ENCODE measurements at regions not wholly inside any gene's neighbourhood (a gene's known extent, or its start where the extent isn't known, plus 50 kb on each side); places are given as distances from the start of the nearest gene placed in this dataset.
"Not testable (repeated sequence)": the region's sequence is repeated elsewhere in the genome, so short reads cannot be mapped to it uniquely, and the experiment has no call there.

DNA sequence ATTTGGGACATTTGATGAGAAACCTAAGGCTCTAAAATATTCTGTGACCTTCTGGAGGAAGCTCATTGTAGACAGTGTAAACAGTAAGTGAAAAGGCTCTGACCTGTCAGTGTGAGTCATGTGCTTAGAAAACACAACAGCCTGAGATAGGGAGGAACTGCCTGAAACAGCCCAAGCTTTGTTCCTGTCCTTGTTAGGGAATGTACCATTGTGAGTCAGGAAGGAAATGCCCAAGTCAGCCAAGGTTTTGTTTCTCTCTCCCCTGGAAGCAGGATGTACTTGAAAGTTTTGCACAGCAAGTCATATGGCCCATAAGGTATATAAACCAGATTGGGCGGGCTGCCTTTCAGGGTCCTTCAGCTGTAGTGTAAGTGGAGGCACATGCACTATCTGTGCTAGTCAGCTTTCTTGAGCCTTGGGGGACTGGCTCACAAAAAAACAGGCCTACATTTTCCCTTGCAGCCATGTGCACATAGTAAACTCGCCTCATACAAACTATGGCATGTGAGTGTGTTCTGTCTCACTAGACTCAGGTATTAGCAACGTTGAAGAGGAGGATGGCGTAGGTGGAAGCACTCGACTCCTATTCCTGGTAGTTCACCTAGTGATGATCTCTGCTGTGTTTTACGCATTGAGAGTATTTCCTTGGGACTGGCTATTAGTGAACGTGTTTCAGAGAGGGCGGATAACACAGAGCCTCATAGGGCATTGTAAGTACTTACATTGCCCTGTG, 141.2 kb upstream of the KLHL1 start:
- Histone ChIP-seq H3K4me1 (ENCODE audit: control insufficient read depth, insufficient read depth, low read length) (peaks cover 16% of the 10 kb centered on the region), H3K36me3 (ENCODE audit: control insufficient read depth, insufficient read depth, low read length) (no peaks in the 10 kb centered on the region), H3K9ac (ENCODE audit: low read depth, low read length) (no peak overlapping the region; the same call in 1 of the 2 replicates), H3K27ac (ENCODE audit: low read depth, low read length) (peak overlapping the region; percentile 84), H3K9me3 (ENCODE audit: control insufficient read depth, insufficient read depth, low read length) (no peaks in the 10 kb centered on the region), H3K4me3 (ENCODE audit: low read depth, low read length) (no peak overlapping the region), H3K27me3 (ENCODE audit: control insufficient read depth, insufficient read depth, low read length) (no peaks in the 10 kb centered on the region)

DNA sequence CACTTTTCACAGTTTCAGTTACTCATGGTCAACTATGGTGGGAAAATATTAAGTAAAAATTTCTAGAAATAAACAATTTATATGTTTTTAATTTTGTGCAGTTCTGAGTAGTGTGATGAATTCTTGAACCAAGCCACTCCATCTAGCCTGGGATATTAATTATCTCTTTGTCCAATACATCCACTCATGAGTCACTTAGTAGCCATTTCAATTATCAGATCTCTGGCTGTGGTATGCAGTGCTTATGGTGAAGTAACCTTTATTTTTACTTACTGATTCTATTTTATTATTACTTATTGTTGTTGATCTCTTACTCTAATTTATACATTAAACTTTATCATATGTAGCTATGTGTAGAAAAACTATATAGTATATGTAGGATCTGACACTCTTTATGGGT, 128.9 kb upstream of the KLHL1 start:
- H3K4me3 ChIP-seq (ENCODE audit: low read depth, low read length): no peak overlapping the region
- peaks cover 7% of the 10 kb centered on the region; the same call in 1 of the 2 replicates for H3K4me1 ChIP-seq (ENCODE audit: control insufficient read depth, insufficient read depth, low read length)
- no peaks in the 10 kb centered on the region for H3K36me3 ChIP-seq (ENCODE audit: control insufficient read depth, insufficient read depth, low read length)
- no peak overlapping the region for H3K9ac ChIP-seq (ENCODE audit: low read depth, low read length)
- no peaks in the 10 kb centered on the region for H3K27me3 ChIP-seq (ENCODE audit: control insufficient read depth, insufficient read depth, low read length)
- no peaks in the 10 kb centered on the region for H3K9me3 ChIP-seq (ENCODE audit: control insufficient read depth, insufficient read depth, low read length)
- no peak overlapping the region for H3K27ac ChIP-seq (ENCODE audit: low read depth, low read length)

DNA sequence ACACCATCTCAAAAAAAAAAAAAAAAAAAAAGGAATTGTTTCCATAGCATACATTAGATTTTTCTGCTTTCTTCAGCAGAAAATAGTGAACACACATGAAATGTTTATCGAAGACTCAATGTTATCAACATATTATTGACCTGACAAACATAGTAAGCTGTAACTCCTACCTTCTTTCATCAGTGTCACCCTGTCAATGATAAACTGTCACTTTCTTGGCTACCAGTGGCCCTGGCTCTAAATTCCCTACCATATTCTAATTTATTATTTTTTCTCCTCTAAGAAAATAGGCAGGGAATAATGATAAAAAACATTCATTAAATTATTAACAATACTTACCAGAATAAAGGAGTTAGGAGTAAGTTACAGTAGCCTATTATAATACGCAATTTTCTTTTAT, 127.3 kb upstream of the KLHL1 start:
- H3K4me1 ChIP-seq (ENCODE audit: control insufficient read depth, insufficient read depth, low read length): no peaks in the 10 kb centered on the region
- H3K36me3 ChIP-seq (ENCODE audit: control insufficient read depth, insufficient read depth, low read length): no peaks in the 10 kb centered on the region
- H3K27ac ChIP-seq (ENCODE audit: low read depth, low read length): no peak overlapping the region
- H3K4me3 ChIP-seq (ENCODE audit: low read depth, low read length): no peak overlapping the region
- no peaks in the 10 kb centered on the region for H3K9me3 ChIP-seq (ENCODE audit: control insufficient read depth, insufficient read depth, low read length)
- H3K27me3 ChIP-seq (ENCODE audit: control insufficient read depth, insufficient read depth, low read length): no peaks in the 10 kb centered on the region
- no peak overlapping the region for H3K9ac ChIP-seq (ENCODE audit: low read depth, low read length)

DNA sequence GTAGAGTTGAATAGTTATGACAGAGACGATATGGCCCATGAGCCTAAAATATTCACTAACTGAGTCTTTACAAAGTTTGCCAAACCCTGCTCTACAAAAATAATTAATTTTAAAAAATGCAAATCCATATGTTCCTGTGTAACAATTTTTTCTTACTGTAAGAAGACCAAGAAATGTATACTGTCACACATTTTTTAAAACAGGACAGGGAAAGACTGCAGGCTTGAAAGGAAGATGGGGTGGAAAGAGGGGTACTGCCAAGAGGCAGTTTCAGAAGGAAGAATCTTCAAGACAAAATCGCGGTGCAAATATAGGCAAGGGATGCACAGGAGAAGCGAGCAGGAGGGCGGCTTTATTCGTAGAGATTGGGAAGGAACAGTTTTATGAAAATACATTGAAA, 115.7 kb upstream of the KLHL1 start:
- no peak overlapping the region for H3K27ac ChIP-seq (ENCODE audit: low read depth, low read length)
- no peaks in the 10 kb centered on the region for H3K27me3 ChIP-seq (ENCODE audit: control insufficient read depth, insufficient read depth, low read length)
- H3K9me3 ChIP-seq (ENCODE audit: control insufficient read depth, insufficient read depth, low read length): no peaks in the 10 kb centered on the region
- H3K4me1 ChIP-seq (ENCODE audit: control insufficient read depth, insufficient read depth, low read length): no peaks in the 10 kb centered on the region
- no peaks in the 10 kb centered on the region for H3K36me3 ChIP-seq (ENCODE audit: control insufficient read depth, insufficient read depth, low read length)
- no peak overlapping the region for H3K9ac ChIP-seq (ENCODE audit: low read depth, low read length)
- H3K4me3 ChIP-seq (ENCODE audit: low read depth, low read length): no peak overlapping the region

DNA sequence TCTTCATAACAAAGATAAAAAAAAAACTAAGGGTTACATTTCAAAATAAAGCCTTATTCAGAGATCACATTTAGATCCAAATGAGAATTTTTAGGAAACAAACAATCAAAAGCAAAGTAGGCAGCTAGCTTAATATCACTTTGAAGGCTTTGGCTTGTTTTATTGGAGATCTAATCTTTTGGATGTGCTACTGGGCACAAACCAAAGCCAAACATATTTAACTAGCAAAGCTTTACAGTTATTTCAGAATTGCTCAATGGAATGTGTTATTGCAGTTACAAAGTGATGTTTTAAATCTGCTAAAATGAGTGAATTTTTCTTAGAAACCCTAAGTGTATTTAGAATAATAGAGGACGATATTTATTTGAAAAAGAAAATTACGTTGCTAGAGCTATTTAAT, 114.7 kb upstream of the KLHL1 start:
- Histone ChIP-seq H3K27me3 (ENCODE audit: control insufficient read depth, insufficient read depth, low read length) (no peaks in the 10 kb centered on the region), H3K9ac (ENCODE audit: low read depth, low read length) (no peak overlapping the region), H3K27ac (ENCODE audit: low read depth, low read length) (no peak overlapping the region), H3K4me3 (ENCODE audit: low read depth, low read length) (no peak overlapping the region), H3K4me1 (ENCODE audit: control insufficient read depth, insufficient read depth, low read length) (no peaks in the 10 kb centered on the region), H3K9me3 (ENCODE audit: control insufficient read depth, insufficient read depth, low read length) (no peaks in the 10 kb centered on the region), H3K36me3 (ENCODE audit: control insufficient read depth, insufficient read depth, low read length) (no peaks in the 10 kb centered on the region)

DNA sequence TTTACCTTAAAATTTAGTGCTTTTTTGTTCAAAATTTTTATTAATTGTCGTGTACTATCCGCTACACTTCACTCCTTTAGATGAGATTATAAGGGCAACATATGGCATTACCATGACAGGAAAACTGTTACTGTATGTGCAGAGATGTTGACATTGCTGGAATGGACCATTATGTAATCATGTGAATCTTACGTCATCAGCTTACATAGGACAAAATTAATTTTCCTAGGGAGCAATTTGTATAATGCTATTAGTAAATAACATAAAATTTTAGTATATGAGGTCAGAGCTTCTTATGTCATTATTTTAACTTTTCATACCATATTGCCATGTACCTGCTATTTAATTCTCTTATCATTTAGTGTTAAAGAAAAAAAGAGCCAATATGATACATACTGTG, 110.4 kb upstream of the KLHL1 start:
- H3K4me3 ChIP-seq (ENCODE audit: low read depth, low read length): no peak overlapping the region

DNA sequence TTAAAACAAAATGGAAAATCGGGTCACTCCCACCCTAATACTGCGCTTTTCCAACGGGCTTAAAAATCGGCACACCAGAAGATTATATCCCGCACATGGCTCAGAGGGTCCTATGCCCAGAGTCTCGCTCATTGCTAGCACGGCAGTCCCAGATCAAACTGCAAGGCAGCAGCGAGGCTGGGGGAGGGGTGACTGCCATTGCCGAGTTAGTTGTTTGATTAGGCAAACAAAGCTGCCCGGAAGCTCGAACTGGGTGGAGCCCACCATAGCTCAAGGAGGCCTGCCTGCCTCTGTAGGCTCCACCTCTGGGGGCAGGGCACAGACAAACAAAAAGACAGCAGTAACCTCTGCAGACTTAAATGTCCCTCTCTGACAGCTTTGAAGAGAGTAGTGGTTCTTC, 100.7 kb upstream of the KLHL1 start:
- not testable (repeated sequence) for H3K9ac ChIP-seq (ENCODE audit: low read depth, low read length); H3K4me3 ChIP-seq (ENCODE audit: low read depth, low read length); H3K27ac ChIP-seq (ENCODE audit: low read depth, low read length); H3K36me3 ChIP-seq (ENCODE audit: control insufficient read depth, insufficient read depth, low read length); H3K27me3 ChIP-seq (ENCODE audit: control insufficient read depth, insufficient read depth, low read length); H3K4me1 ChIP-seq (ENCODE audit: control insufficient read depth, insufficient read depth, low read length)
- H3K9me3 ChIP-seq (ENCODE audit: control insufficient read depth, insufficient read depth, low read length): peaks cover 21% of the 10 kb centered on the region

More for the DNA sequence above, 110.4 kb upstream of the KLHL1 start:
- Histone ChIP-seq H3K36me3 (ENCODE audit: control insufficient read depth, insufficient read depth, low read length) (no peaks in the 10 kb centered on the region), H3K27ac (ENCODE audit: low read depth, low read length) (no peak overlapping the region), H3K9me3 (ENCODE audit: control insufficient read depth, insufficient read depth, low read length) (no peaks in the 10 kb centered on the region), H3K4me1 (ENCODE audit: control insufficient read depth, insufficient read depth, low read length) (no peaks in the 10 kb centered on the region), H3K9ac (ENCODE audit: low read depth, low read length) (no peak overlapping the region), H3K27me3 (ENCODE audit: control insufficient read depth, insufficient read depth, low read length) (no peaks in the 10 kb centered on the region)

DNA sequence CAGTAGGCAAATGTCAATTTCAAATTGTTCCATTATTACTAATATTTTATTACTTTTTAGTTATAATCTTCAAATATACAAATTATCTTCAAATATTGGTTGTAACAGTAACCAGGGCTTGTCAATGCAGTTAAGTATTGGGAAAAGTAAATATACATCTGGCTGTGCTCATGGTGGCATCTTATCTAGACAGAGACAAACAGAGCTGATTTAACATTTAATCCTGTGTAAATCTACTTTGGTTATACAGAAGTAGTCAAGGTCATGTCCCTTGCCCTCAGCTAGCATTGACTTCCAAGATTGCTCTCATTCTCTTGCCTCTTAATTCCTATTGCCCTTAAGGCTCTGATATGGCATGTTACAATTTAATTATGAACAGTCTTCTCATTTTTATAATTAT, 98.4 kb upstream of the KLHL1 start:
- Histone ChIP-seq H3K4me1 (ENCODE audit: control insufficient read depth, insufficient read depth, low read length) (no peaks in the 10 kb centered on the region), H3K36me3 (ENCODE audit: control insufficient read depth, insufficient read depth, low read length) (no peaks in the 10 kb centered on the region), H3K9me3 (ENCODE audit: control insufficient read depth, insufficient read depth, low read length) (peaks cover 34% of the 10 kb centered on the region), H3K4me3 (ENCODE audit: low read depth, low read length) (no peak overlapping the region), H3K27ac (ENCODE audit: low read depth, low read length) (no peak overlapping the region), H3K9ac (ENCODE audit: low read depth, low read length) (no peak overlapping the region), H3K27me3 (ENCODE audit: control insufficient read depth, insufficient read depth, low read length) (no peaks in the 10 kb centered on the region)

DNA sequence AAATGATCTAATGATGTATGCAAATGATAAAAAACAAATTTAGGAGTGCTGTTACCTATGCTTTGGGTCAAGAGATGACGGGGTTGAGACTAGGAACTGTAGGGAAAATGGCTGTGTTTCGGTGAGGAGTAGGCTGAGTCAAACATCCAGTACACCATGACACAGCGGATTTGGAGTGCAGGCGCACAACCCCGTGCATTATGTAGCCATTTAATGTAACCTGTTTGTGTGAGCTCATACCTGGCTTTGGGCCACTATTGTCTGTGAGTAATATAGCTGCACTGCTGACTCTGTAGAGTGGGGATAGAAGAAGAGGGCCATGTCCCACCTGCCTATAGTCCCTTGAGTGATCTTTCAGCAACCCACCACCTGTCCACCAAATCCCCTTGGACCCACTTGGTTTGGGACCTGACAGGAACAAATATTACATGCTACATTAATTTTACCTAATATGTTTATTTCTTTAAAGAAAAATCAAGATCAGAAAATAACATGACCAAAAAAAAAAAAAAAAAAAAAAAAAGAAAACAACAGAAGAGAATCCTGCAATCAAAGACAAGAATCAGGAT, 95.5 kb upstream of the KLHL1 start:
- 0 out of 2 replicates have a peak overlapping the region, but pooled peaks have one; percentile 13 for H3K4me3 ChIP-seq (ENCODE audit: low read depth, low read length)
- H3K4me1 ChIP-seq (ENCODE audit: control insufficient read depth, insufficient read depth, low read length): no peaks in the 10 kb centered on the region
- H3K27ac ChIP-seq (ENCODE audit: low read depth, low read length): no peak overlapping the region
- H3K36me3 ChIP-seq (ENCODE audit: control insufficient read depth, insufficient read depth, low read length): no peaks in the 10 kb centered on the region
- peaks cover 31% of the 10 kb centered on the region for H3K9me3 ChIP-seq (ENCODE audit: control insufficient read depth, insufficient read depth, low read length)
- H3K9ac ChIP-seq (ENCODE audit: low read depth, low read length): no peak overlapping the region
- no peaks in the 10 kb centered on the region for H3K27me3 ChIP-seq (ENCODE audit: control insufficient read depth, insufficient read depth, low read length)

DNA sequence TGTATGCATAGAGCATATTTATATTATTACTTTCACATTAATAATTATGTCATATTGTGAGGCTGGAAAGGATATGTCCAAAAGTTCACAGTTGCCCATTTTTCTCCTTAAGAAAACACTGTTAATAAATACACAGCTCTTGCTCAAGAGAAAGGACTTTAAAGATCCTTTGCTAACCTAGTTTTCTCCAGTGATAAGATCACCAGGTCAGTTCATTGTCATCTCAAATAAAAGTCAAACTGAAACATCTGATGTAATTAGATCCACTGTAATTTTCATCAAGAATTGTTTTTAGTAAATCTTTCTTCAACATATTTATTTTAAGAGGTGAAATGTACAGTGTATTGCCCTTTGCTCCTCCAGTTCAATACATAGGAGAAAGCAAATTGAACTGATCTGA, 82.8 kb upstream of the KLHL1 start:
- Histone ChIP-seq H3K4me3 (ENCODE audit: low read depth, low read length) (no peak overlapping the region), H3K27me3 (ENCODE audit: control insufficient read depth, insufficient read depth, low read length) (no peaks in the 10 kb centered on the region), H3K36me3 (ENCODE audit: control insufficient read depth, insufficient read depth, low read length) (no peaks in the 10 kb centered on the region), H3K9me3 (ENCODE audit: control insufficient read depth, insufficient read depth, low read length) (no peaks in the 10 kb centered on the region), H3K27ac (ENCODE audit: low read depth, low read length) (no peak overlapping the region), H3K9ac (ENCODE audit: low read depth, low read length) (no peak overlapping the region), H3K4me1 (ENCODE audit: control insufficient read depth, insufficient read depth, low read length) (no peaks in the 10 kb centered on the region)

DNA sequence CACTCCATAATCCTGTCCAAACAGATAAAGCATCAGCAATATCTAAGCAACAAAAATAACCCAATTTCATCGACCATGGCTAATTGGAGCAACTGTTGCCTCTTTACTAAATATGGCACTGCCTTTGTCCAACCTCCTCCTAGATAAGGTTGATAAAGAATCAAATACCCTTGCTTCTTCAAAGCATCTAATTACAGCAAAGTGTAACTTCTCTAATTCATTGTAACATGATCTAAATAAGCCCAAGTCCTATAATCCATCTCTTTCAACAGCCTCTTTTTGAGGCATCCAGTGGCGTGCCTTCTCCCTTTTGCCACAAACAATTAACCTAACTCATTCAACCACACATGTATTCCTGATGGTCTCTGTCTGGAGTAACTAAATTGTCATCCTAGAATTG, 81.7 kb upstream of the KLHL1 start:
- H3K4me1 ChIP-seq (ENCODE audit: control insufficient read depth, insufficient read depth, low read length): no peaks in the 10 kb centered on the region
- no peaks in the 10 kb centered on the region for H3K9me3 ChIP-seq (ENCODE audit: control insufficient read depth, insufficient read depth, low read length)
- no peak overlapping the region for H3K9ac ChIP-seq (ENCODE audit: low read depth, low read length)
- no peaks in the 10 kb centered on the region for H3K27me3 ChIP-seq (ENCODE audit: control insufficient read depth, insufficient read depth, low read length)
- no peaks in the 10 kb centered on the region for H3K36me3 ChIP-seq (ENCODE audit: control insufficient read depth, insufficient read depth, low read length)
- H3K27ac ChIP-seq (ENCODE audit: low read depth, low read length): no peak overlapping the region
- no peak overlapping the region for H3K4me3 ChIP-seq (ENCODE audit: low read depth, low read length)
